Globus pallidus (tissue), 1 donor: ENCODE measurements at regions not wholly inside any gene's neighbourhood (a gene's known extent, or its start where the extent isn't known, plus 50 kb on each side); places are given as distances from the start of the nearest gene placed in this dataset.
"Not testable (repeated sequence)": the region's sequence is repeated elsewhere in the genome, so short reads cannot be mapped to it uniquely, and the experiment has no call there.

Experiments
- DNase-seq: peaks from one replicate; pipeline ENCODE4 v3.0.0-alpha.2; 2015; ENCODE audit warnings: low spot score

- no peak for DNase-seq
These were observed 55.9 kb upstream of the ALB start for GRCh38 chr4:73348185-73348584.

- no peak for DNase-seq
These were observed 56.6 kb upstream of the ALB start for GRCh38 chr4:73347497-73347896.

GRCh38 chr4:73345399-73345975 is 58.6 kb upstream of the ALB start:
- no peak for DNase-seq

GRCh38 chr4:73344106-73344505 is 60.0 kb upstream of the ALB start:
- DNase-seq = no peak

- DNase-seq = no peak
These were observed 60.7 kb upstream of the ALB start for GRCh38 chr4:73343432-73343831.

- peak; percentile 76 for DNase-seq
These were observed 62.6 kb upstream of the ALB start for GRCh38 chr4:73341454-73341853.

GRCh38 chr4:73340917-73341316 is 63.2 kb upstream of the ALB start:
- no peak for DNase-seq

- no peak for DNase-seq
These were observed 68.4 kb upstream of the ALB start for GRCh38 chr4:73335679-73336078.

GRCh38 chr4:73332012-73332411 is 72.1 kb upstream of the ALB start:
- DNase-seq = not testable (repeated sequence)

GRCh38 chr4:73329300-73329699 is 70.7 kb upstream of the ANKRD17 start:
- DNase-seq = no peak

GRCh38 chr4:73325776-73326175 is 67.2 kb upstream of the ANKRD17 start:
- not testable (repeated sequence) for DNase-seq

- DNase-seq = no peak
These were observed 58.5 kb upstream of the ANKRD17 start for GRCh38 chr4:73317092-73317491.

GRCh38 chr4:73315091-73315490 is 56.5 kb upstream of the ANKRD17 start:
- no peak for DNase-seq

- no peak for DNase-seq
These were observed 54.4 kb upstream of the ANKRD17 start for GRCh38 chr4:73312967-73313366.

GRCh38 chr4:73311428-73311827 is 52.8 kb upstream of the ANKRD17 start:
- DNase-seq = peak; percentile 20

GRCh38 chr4:73309211-73309610 is 50.6 kb upstream of the ANKRD17 start:
- no peak for DNase-seq
